ENCODE measurements at regions not wholly inside any gene's neighbourhood (a gene's known extent, or its start where the extent isn't known, plus 50 kb on each side); places are given as distances from the start of the nearest gene placed in this dataset.
"Not testable (repeated sequence)": the region's sequence is repeated elsewhere in the genome, so short reads cannot be mapped to it uniquely, and the experiment has no call there.

DNA sequence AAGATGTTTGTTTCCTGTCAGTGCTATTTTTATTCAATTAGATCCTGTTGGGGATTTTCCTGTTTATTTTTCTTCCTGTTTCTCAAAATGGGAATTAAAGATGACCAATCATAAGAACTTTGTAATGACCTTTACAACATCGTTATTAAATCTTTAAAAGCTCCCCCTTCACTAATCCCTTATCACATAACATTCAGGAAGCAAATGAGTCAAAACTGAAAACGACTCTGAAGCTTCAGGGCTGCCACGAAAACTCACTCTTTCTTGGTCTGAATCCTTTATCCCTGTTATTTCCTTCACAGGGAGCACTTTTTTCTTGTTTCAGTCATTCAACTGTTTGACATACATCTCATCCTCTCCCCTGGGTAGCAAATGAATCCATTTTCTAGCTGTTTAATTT is 75.8 kb upstream of the MB21D2 start:
- no peak overlapping the region for H3K56ac ChIP-seq (replicated peaks; ENCODE audit: insufficient read length, low read depth, low read length)
- DNase-seq (ENCODE audit: low read depth in 1 of 2, low spot score in 2 of 2) (no peak), FAIRE-seq (no peak)
- POLR2A ChIA-PET (ENCODE audit: partially characterized antibody): no interaction called here
- no peak overlapping the region for H4K91ac ChIP-seq (replicated peaks; ENCODE audit: insufficient read length, low read length)
- H3K4me2 ChIP-seq (ENCODE audit: insufficient read depth in 1 of 2, low read depth in 2 of 2, low read length in 2 of 2): no peak overlapping the region
- no peak overlapping the region for H3K14ac ChIP-seq (ENCODE audit: insufficient read length)
- H3K79me2 ChIP-seq (ENCODE audit: control insufficient read depth in 1 of 2, insufficient read depth in 2 of 2, low read length in 2 of 2): no peaks in the 10 kb centered on the region
- no peak overlapping the region for H3K4ac ChIP-seq (replicated peaks; ENCODE audit: insufficient read length, low read depth, low read length)
- no peak overlapping the region for H3K4me3 ChIP-seq (ENCODE audit: extremely low read depth in 1 of 4, insufficient read depth in 2 of 4, low read depth in 3 of 4, low read length in 4 of 4)
- no peak overlapping the region for H2BK120ac ChIP-seq (replicated peaks; ENCODE audit: low read depth, low read length)
- no peaks in the 10 kb centered on the region for H4K20me1 ChIP-seq (replicated peaks in 1 of 2; ENCODE audit: control insufficient read depth in 1 of 2, insufficient read depth in 2 of 2, low read length in 2 of 2)
- H4K8ac ChIP-seq (ENCODE audit: extremely low read depth, insufficient read depth, low read length): no peak overlapping the region
- H3K79me1 ChIP-seq (ENCODE audit: low read depth, low read length): no peaks in the 10 kb centered on the region
- 86% methylated on average over 3 of the region's 3 CpGs; no CpG with 5 or more reads in 1 of the 2 experiments for WGBS, 2 experiments (ENCODE audit: extremely low coverage in 1 of 2, insufficient coverage in 1 of 2, insufficient read length in 1 of 2, insufficient replicate concordance in 2 of 2, low coverage in 1 of 2, low lambda C conversion rate in 2 of 2, missing lambda C conversion rate in 1 of 2)
- no peak overlapping the region for H3K9ac ChIP-seq (replicated peaks in 1 of 4; ENCODE audit: extremely low read depth in 1 of 4, low read depth in 3 of 4, low read length in 3 of 4)
- H2AFZ ChIP-seq (ENCODE audit: low read length): no peak overlapping the region
- peaks cover 0 to 4% (median 0%) of the 10 kb centered on the region in 4 experiments; a peak in 2 of 7 replicates for H3K4me1 ChIP-seq (replicated peaks in 1 of 4; ENCODE audit: control insufficient read depth in 3 of 4, insufficient read depth in 4 of 4, low read length in 3 of 4)
- H2BK20ac ChIP-seq (ENCODE audit: low read length): no peak overlapping the region
- CTCF ChIA-PET (ENCODE audit: partially characterized antibody): interaction anchor here (0.9 kb wide), 1 partner anchor 47 kb away, joined by 3 read pairs; no protein-coding TSS in a partner anchor
- H2BK15ac ChIP-seq (ENCODE audit: low read length): no peak overlapping the region
- H3K27me3 ChIP-seq (replicated peaks in 1 of 4; ENCODE audit: control insufficient read depth in 3 of 4, extremely low read depth in 1 of 4, insufficient read depth in 3 of 4, low read length in 3 of 4): no peaks in the 10 kb centered on the region
- no peak overlapping the region for H2BK5ac ChIP-seq (ENCODE audit: low read depth, low read length)
- no peak for TF ChIP-seq CEBPB (IDR thresholded peaks at IDR 0.05; ENCODE audit: low read depth, low read length)
- no peak for TF ChIP-seq NRF1 (IDR thresholded peaks at IDR 0.05; ENCODE audit: low read depth, low read length)
- no peak for TF ChIP-seq TEAD4 (IDR thresholded peaks at IDR 0.05; ENCODE audit: low read depth, low read length)
- peaks cover 6 to 7% of the 10 kb centered on the region in 2 experiments; a peak in 1 of 4 replicates for H3K9me3 ChIP-seq (ENCODE audit: insufficient read depth in 2 of 2, low read depth in 1 of 2, low read length in 1 of 2)
- peak overlapping the region; percentile 41 for H3K23ac ChIP-seq (ENCODE audit: insufficient read length)
- no peak overlapping the region for H3K18ac ChIP-seq (ENCODE audit: extremely low read depth, low read length)
- no peaks in the 10 kb centered on the region; a peak in 1 of 8 replicates for H3K36me3 ChIP-seq (ENCODE audit: control insufficient read depth in 2 of 4, insufficient read depth in 4 of 4, low read length in 3 of 4)
- no peak overlapping the region for H2BK12ac ChIP-seq (ENCODE audit: low read depth, low read length)
- no peaks in the 10 kb centered on the region for H3K23me2 ChIP-seq (ENCODE audit: low read depth, low read length)
- no peak overlapping the region for H4K5ac ChIP-seq (ENCODE audit: insufficient read length, low read depth, low read length)
- H2AK5ac ChIP-seq (ENCODE audit: low read depth, low read length): no peak overlapping the region
- H3K27ac ChIP-seq (ENCODE audit: low read depth, low read length): no peak overlapping the region

DNA sequence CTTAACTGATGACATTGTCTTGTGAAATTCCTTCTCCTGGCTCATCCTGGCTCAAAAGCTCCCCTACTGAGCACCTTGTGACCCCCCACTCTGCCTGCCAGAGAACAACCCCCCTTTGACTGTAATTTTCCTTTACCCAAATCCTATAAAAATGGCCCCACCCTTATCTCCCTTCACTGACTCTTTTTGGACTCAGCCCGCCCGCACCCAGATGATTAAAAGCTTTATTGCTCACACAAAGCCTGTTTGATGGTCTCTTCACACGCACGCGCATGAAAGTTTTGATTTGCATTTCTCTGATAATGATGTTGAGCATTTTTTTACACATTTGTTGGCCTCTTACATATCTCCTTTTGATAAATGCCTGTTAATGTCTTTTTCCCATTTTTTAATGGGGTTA is 83.5 kb upstream of the MB21D2 start:
- H3K23me2 ChIP-seq (ENCODE audit: low read depth, low read length); H4K5ac ChIP-seq (ENCODE audit: insufficient read length, low read depth, low read length); H2AK5ac ChIP-seq (ENCODE audit: low read depth, low read length); H3K9ac ChIP-seq (replicated peaks in 1 of 4; ENCODE audit: extremely low read depth in 1 of 4, low read depth in 3 of 4, low read length in 3 of 4); H3K9me3 ChIP-seq (ENCODE audit: insufficient read depth in 2 of 2, low read depth in 1 of 2, low read length in 1 of 2); CTCF ChIA-PET (ENCODE audit: partially characterized antibody); POLR2A ChIA-PET (ENCODE audit: partially characterized antibody); H3K18ac ChIP-seq (ENCODE audit: extremely low read depth, low read length); H3K4me2 ChIP-seq (ENCODE audit: insufficient read depth in 1 of 2, low read depth in 2 of 2, low read length in 2 of 2); H4K20me1 ChIP-seq (replicated peaks in 1 of 2; ENCODE audit: control insufficient read depth in 1 of 2, insufficient read depth in 2 of 2, low read length in 2 of 2); H3K4ac ChIP-seq (replicated peaks; ENCODE audit: insufficient read length, low read depth, low read length); FAIRE-seq; H2BK15ac ChIP-seq (ENCODE audit: low read length); H3K4me1 ChIP-seq (replicated peaks in 1 of 4; ENCODE audit: control insufficient read depth in 3 of 4, insufficient read depth in 4 of 4, low read length in 3 of 4); H3K56ac ChIP-seq (replicated peaks; ENCODE audit: insufficient read length, low read depth, low read length); H4K8ac ChIP-seq (ENCODE audit: extremely low read depth, insufficient read depth, low read length); H3K36me3 ChIP-seq (ENCODE audit: control insufficient read depth in 2 of 4, insufficient read depth in 4 of 4, low read length in 3 of 4); H3K23ac ChIP-seq (ENCODE audit: insufficient read length); H3K27me3 ChIP-seq (replicated peaks in 1 of 4; ENCODE audit: control insufficient read depth in 3 of 4, extremely low read depth in 1 of 4, insufficient read depth in 3 of 4, low read length in 3 of 4); H2AFZ ChIP-seq (ENCODE audit: low read length); H2BK5ac ChIP-seq (ENCODE audit: low read depth, low read length); H2BK20ac ChIP-seq (ENCODE audit: low read length); H4K91ac ChIP-seq (replicated peaks; ENCODE audit: insufficient read length, low read length); H3K14ac ChIP-seq (ENCODE audit: insufficient read length); DNase-seq (ENCODE audit: low read depth in 1 of 2, low spot score in 2 of 2); H3K4me3 ChIP-seq (ENCODE audit: extremely low read depth in 1 of 4, insufficient read depth in 2 of 4, low read depth in 3 of 4, low read length in 4 of 4); H3K79me1 ChIP-seq (ENCODE audit: low read depth, low read length); H2BK12ac ChIP-seq (ENCODE audit: low read depth, low read length); H2BK120ac ChIP-seq (replicated peaks; ENCODE audit: low read depth, low read length); H3K79me2 ChIP-seq (ENCODE audit: control insufficient read depth in 1 of 2, insufficient read depth in 2 of 2, low read length in 2 of 2); H3K27ac ChIP-seq (ENCODE audit: low read depth, low read length): not testable (repeated sequence)
- WGBS, 2 experiments (ENCODE audit: extremely low coverage in 1 of 2, insufficient coverage in 1 of 2, insufficient read length in 1 of 2, insufficient replicate concordance in 2 of 2, low coverage in 1 of 2, low lambda C conversion rate in 2 of 2, missing lambda C conversion rate in 1 of 2): 80% methylated on average over 5 of the region's 5 CpGs; no CpG with 5 or more reads in 1 of the 2 experiments
